ENCODE measurements at regions not wholly inside any gene's neighbourhood (a gene's known extent, or its start where the extent isn't known, plus 50 kb on each side); places are given as distances from the start of the nearest gene placed in this dataset.
"Not testable (repeated sequence)": the region's sequence is repeated elsewhere in the genome, so short reads cannot be mapped to it uniquely, and the experiment has no call there.

- no peak for DNase-seq (ENCODE audit: low read depth in 2 of 2)
These were observed 1700.0 kb upstream of the ADGRL3 start for GRCh38 chr4:59500103-59500502.

DNA sequence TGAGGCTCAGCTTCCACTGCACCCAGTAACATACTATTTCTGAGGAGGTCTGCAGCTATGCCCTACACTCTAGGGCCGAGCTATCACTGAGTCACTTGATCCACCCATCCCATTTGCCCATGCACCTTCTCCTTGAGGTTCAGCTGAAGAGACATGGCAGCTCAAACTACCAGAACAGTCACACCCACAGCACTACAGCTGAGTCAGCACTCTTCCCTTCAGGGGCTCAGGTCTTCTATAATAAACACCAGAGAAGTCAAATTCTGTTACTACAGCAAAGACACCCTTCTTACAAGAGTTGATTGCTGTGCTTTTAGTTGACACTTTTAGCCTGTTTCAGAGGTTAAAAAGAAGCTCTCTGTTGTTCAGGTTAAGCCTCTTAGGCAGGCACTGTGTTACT, 1696.4 kb upstream of the ADGRL3 start:
- no peak for DNase-seq (ENCODE audit: low read depth in 2 of 2)

- not testable (repeated sequence) for DNase-seq (ENCODE audit: low read depth in 2 of 2)
These were observed 1688.3 kb upstream of the ADGRL3 start for GRCh38 chr4:59511809-59512208.

DNA sequence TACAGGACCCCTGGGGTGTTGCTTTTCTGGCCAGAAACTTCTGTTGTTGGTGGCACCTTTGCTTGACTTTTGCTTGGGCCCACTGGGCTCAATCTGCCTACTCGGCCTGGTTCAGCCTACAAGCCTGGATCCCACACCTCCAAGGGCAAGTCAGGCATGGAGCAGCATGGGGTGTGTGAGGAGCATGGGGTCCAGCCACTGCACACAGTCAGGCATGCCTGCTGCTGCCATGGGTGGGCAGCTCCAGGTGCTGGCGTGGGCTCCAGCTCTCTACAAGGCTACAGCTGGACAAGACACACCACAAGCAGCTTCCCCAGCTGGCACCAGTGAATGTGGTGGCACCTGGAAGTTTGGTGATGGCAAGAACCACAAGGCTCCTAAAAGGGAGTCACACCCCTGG, 1683.1 kb upstream of the ADGRL3 start:
- no peak for DNase-seq (ENCODE audit: low read depth in 2 of 2)

DNA sequence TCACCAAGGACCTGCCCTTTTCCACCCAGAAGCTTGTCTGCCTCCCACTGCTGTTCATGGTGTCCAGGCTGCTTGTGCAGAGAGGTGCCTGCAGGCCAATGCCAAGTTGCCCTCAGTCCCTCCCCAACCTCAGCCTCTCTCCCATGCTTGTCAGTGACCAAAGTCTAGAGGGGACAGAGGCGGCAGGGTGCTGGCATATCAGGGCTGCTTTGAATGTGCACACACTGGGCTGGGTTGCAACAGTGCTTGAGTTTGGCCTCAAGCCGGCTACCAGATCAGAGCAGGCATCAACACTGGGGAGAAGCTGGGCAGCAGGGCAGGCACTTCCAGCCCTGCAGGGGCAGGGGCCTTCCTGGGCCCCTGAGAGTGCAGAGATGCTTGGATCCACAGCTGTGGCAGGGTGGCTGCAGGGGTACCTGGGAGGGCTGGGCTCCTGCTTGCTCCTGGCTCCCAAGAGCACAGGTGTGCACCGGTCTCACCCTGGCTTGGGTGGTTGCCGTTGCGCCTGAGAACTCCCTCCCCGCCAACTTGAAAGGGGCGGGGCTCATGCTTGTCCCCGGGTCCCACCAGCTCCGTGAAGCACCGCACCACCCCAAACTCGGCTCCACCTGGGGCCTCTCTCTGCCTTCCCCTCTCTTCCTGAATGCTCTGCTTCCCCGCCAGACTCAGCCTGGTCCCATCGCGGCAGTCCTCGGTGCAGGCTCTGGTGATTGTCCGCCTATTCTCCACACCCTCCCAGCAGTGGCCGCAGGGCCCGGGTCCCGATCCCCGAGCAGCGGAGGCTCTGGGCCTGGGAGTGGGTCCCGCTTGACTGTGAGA, 1681.9 kb upstream of the ADGRL3 start:
- no peak for DNase-seq (ENCODE audit: low read depth in 2 of 2)

GRCh38 chr4:59525885-59526284, 1674.2 kb upstream of the ADGRL3 start:
- DNase-seq (ENCODE audit: low read depth in 2 of 2): no peak

GRCh38 chr4:59535541-59535940, 1664.6 kb upstream of the ADGRL3 start:
- no peak for DNase-seq (ENCODE audit: low read depth in 2 of 2)

- DNase-seq (ENCODE audit: low read depth in 2 of 2): no peak
These were observed 1663.7 kb upstream of the ADGRL3 start for GRCh38 chr4:59536428-59536827.

GRCh38 chr4:59537246-59537886, 1662.8 kb upstream of the ADGRL3 start:
- no peak for DNase-seq (ENCODE audit: low read depth in 2 of 2)

DNA sequence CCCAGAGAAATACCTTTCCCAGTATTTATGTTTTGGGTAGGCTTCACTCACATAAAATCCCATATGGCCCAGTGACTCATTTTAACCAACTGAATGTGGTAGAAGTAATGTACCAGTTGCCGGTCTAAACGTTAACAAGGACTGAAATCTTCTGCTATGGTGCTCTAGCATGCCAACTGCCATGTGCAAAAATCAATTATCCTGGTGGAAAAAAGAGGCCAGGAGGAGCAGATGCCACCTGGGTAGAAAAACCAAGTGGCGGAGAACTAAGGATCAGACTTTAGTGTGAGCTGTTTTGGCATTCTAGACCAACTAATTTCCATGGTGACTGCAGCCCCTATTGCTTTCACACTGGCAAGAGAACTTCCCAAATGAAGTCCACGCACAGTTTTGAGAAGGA, 1660.7 kb upstream of the ADGRL3 start:
- DNase-seq (ENCODE audit: low read depth in 2 of 2): no peak

- no peak for DNase-seq (ENCODE audit: low read depth in 2 of 2)
These were observed 1659.8 kb upstream of the ADGRL3 start for GRCh38 chr4:59540311-59540710.

- no peak for DNase-seq (ENCODE audit: low read depth in 2 of 2)
These were observed 1646.9 kb upstream of the ADGRL3 start for GRCh38 chr4:59553063-59553720.

DNA sequence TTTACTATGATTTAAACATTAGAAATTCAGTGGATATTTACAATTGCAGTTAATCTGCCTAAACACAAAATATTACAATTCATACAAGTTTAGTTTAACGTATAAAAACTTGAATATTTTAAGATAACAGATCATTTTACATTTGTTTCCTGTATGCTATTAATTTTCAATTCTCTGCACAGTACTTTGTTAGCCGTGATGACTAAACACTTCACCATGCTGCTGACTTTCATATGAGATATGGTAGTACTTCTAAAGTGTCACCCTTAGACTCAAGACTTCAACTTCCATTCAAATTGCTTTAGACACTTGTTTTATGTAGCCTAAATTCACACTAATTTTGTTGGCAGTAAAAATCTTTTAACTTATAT, 1646.4 kb upstream of the ADGRL3 start:
- DNase-seq (ENCODE audit: low read depth in 2 of 2): no peak

DNA sequence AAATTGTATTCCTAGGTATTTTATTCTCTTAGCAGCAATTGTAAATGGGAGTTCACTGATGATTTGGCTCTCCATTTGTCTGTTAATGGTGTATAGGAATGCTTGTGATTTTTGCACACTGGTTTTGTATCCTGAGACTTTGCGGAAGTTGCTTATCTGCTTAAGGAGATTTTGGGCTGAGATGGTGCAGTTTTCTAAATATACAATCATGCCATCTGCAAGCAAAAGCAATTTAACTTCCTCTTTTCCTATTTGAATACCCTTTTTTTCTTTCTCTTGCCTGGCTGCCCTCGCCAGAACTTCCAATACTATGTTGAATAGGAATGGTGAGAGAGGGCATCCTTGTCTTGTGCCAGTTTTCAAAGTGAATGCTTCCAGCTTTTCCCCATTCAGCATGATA, 1643.9 kb upstream of the ADGRL3 start:
- DNase-seq (ENCODE audit: low read depth in 2 of 2): not testable (repeated sequence)

DNA sequence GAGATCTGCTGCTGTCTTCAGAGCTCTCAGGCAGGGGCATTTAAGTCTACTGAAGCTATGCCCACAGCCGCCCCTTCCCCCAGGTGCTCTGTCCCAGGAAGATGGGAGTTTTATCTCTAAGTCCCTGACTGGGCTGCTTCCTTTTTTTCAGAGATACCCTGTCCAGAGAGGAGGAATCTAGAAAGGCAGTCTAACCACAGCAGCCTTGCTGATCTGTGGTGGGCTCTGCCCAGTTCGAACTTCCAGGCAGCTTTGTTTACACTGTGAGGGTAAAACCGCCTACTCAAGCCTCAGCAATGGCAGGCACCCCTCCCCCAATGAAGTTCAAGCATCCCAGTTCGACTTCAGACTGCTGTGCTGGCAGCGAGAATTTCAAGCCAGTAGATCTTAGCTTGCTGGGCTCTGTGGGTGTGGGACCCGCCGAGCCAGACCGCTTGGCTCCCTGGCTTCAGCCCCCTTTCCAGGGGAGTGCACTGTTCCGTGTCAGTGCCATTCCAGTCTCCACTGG, 1639.9 kb upstream of the ADGRL3 start:
- DNase-seq (ENCODE audit: low read depth in 2 of 2): not testable (repeated sequence)

DNA sequence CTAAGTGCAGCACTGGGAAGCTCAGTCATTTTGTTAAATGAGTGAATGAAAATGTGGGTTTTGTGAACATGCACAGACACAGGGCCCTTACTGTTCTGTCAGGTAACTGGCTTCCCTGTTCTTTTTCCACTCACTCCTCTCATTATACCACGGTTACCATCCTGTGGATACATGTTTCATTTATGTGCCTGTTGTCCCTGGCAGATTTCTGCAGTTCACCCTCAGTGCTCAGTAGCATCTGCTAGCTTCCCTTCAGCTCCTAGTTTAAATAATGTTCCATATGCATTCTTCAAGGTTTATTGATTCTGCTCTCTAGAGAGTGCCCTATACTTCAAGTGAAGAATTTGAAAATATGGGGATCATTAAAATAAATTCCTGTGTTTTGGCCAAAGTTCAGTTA, 1634.3 kb upstream of the ADGRL3 start:
- no peak for DNase-seq (ENCODE audit: low read depth in 2 of 2)

DNA sequence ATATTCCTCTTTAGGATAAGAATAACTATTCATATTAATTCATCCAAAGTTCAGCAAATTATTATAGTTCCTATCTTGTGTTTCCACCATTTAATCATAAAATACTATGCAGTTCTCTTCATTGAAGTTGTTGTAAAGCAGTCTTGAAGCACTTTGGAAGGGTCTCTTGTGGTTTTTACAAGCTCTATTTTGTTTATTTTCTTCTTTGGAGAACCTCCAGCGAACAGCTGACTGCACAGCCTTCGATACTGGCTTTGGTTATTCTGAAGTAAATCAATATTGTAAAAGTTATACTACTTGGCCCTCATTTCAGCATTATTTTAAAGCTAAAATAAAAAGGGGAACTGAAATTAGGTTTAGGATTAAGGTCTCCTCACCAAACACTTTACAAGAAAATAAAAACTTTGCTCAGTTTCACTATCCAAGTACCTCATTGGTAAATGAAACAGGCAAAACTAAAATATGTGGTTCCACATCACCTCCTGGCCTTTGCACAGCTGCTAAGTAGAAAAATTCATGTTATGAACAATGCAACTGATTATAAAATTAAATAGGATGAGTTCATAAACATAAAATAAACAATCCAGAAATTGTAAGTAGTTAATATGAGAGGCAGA, 1629.2 kb upstream of the ADGRL3 start:
- DNase-seq (ENCODE audit: low read depth in 2 of 2): no peak

GRCh38 chr4:59571805-59572430, 1628.2 kb upstream of the ADGRL3 start:
- no peak for DNase-seq (ENCODE audit: low read depth in 2 of 2)

GRCh38 chr4:59583845-59584568, 1616.1 kb upstream of the ADGRL3 start:
- no peak for DNase-seq (ENCODE audit: low read depth in 2 of 2)

- no peak for DNase-seq (ENCODE audit: low read depth in 2 of 2)
These were observed 1602.4 kb upstream of the ADGRL3 start for GRCh38 chr4:59597536-59598329.

DNA sequence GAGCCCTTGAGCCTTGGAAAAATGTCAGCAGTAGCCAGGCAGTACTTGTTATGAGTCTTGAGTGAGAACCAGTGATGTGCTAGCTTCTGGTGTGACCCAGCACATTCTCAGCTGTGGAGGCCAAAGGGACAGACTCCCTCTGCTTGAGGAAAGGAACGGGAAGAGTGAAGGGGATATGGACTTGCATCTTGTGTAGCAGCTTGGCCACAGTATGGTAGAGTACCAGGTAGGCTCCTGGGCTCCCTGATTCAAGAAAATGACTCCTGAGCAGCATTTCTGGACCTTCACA, 1601.9 kb upstream of the ADGRL3 start:
- DNase-seq (ENCODE audit: low read depth in 2 of 2): no peak

All from stimulated activated CD4-positive, alpha-beta T cell treated with anti-CD3 and anti-CD28 coated beads, Interleukin-1b, Interleukin-23, amount 100 ng/mL, for 1 hour (primary cell).